Liver (tissue), 8 donors: ENCODE measurements at regions not wholly inside any gene's neighbourhood (a gene's known extent, or its start where the extent isn't known, plus 50 kb on each side); places are given as distances from the start of the nearest gene placed in this dataset.

Experiments used
- DNase-seq: peaks from one replicate; pipeline ENCODE4 v3.0.0-alpha.2; 2017; ENCODE audit warnings: low spot score
- H3K27ac ChIP-seq, 2 donors: one replicate each; pipeline ENCODE4 v1.7.0; 2013; ENCODE audit warnings: inconsistent platforms in 2 of 2, low read length in 2 of 2, control low read depth in 1 of 2, low read depth in 1 of 2, mild to moderate bottlenecking in 1 of 2
- H3K27me3 ChIP-seq, 4 donors: one replicate each; pipeline versions ENCODE4 v1.6.1 to v1.7.0; 2013; ENCODE audit warnings: low read length in 3 of 4, inconsistent platforms in 1 of 4, mild to moderate bottlenecking in 1 of 4, moderate library complexity in 1 of 4; ENCODE audit not compliant: control insufficient read depth in 4 of 4, insufficient read depth in 4 of 4
- H3K36me3 ChIP-seq, 4 donors: one replicate each; pipeline versions ENCODE4 v1.6.1 to v1.7.0; 2013; ENCODE audit warnings: low read length in 3 of 4, mild to moderate bottlenecking in 3 of 4, low read depth in 1 of 4, moderate library complexity in 1 of 4; ENCODE audit not compliant: control insufficient read depth in 4 of 4, insufficient read depth in 3 of 4
- H3K4me1 ChIP-seq, 4 donors: one replicate each; pipeline versions ENCODE4 v1.6.1 to v1.7.0; 2013; ENCODE audit warnings: low read length in 3 of 4, mild to moderate bottlenecking in 3 of 4, moderate library complexity in 1 of 4; ENCODE audit not compliant: control insufficient read depth in 4 of 4, insufficient read depth in 4 of 4
- H3K4me3 ChIP-seq, 3 donors: one replicate each; pipeline versions ENCODE4 v1.6.1 to v1.7.0; 2013; ENCODE audit warnings: low read length in 3 of 3, control low read depth in 1 of 3, low read depth in 1 of 3, mild to moderate bottlenecking in 1 of 3
- H3K9ac ChIP-seq, 2 donors: one replicate each; pipeline ENCODE4 v1.7.0; 2013; ENCODE audit warnings: low read length in 2 of 2, mild to moderate bottlenecking in 2 of 2, moderate library complexity in 2 of 2, control low read depth in 1 of 2, low read depth in 1 of 2
- H3K9me3 ChIP-seq, 4 donors: one replicate each; pipeline versions ENCODE4 v1.6.1 to v1.7.0; 2013; ENCODE audit warnings: low read length in 3 of 4; ENCODE audit not compliant: control insufficient read depth in 4 of 4
- ATF3 ChIP-seq: IDR thresholded peaks from 2 replicates; pipeline ENCODE4 v1.6.1; 2016; ENCODE audit warnings: antibody characterized with exemption
- CTCF ChIP-seq: fragments of 150-350 bp; IDR thresholded peaks from 2 replicates; pipeline ENCODE4 v1.5.1; 2017; ENCODE audit warnings: improper control_type of control experiment, low read depth, low read length; ENCODE audit not compliant: missing input control
- EGR1 ChIP-seq, 2 donors: IDR thresholded peaks; 2 replicates each; pipeline ENCODE4 v1.6.1; 2016 to 2018; ENCODE audit warnings: antibody characterized with exemption in 2 of 2, low read depth in 2 of 2
- FOXA1 ChIP-seq: IDR thresholded peaks from 2 replicates; pipeline ENCODE4 v1.6.1; 2016; ENCODE audit warnings: antibody characterized with exemption
- FOXA2 ChIP-seq: IDR thresholded peaks from 2 replicates; pipeline ENCODE4 v1.6.1; 2016; ENCODE audit warnings: antibody characterized with exemption
- GABPA ChIP-seq, 2 donors: IDR thresholded peaks in 1 of 2; conservative IDR thresholded peaks in 1 of 2; 2 replicates each; pipeline ENCODE4 v1.6.1; 2016; ENCODE audit warnings: antibody characterized with exemption in 2 of 2, mild to moderate bottlenecking in 1 of 2, moderate library complexity in 1 of 2
- HNF4A ChIP-seq, 2 donors: conservative IDR thresholded peaks; 2 replicates each; pipeline ENCODE4 v1.6.1; 2016; ENCODE audit warnings: antibody characterized with exemption in 2 of 2, mild to moderate bottlenecking in 2 of 2
- HNF4G ChIP-seq: IDR thresholded peaks from 2 replicates; pipeline ENCODE4 v1.6.1; 2016; ENCODE audit warnings: antibody characterized with exemption
- JUND ChIP-seq, 2 donors: IDR thresholded peaks; 2 replicates each; pipeline ENCODE4 v1.6.1; 2016; ENCODE audit warnings: antibody characterized with exemption in 2 of 2
- MAX ChIP-seq: IDR thresholded peaks from 2 replicates; pipeline ENCODE4 v1.6.1; 2016; ENCODE audit warnings: antibody characterized with exemption
- NR2F2 ChIP-seq: IDR thresholded peaks from 2 replicates; pipeline ENCODE4 v1.6.1; 2016; ENCODE audit warnings: antibody characterized with exemption
- RAD21 ChIP-seq, 2 donors: IDR thresholded peaks; 2 replicates each; pipeline ENCODE4 v1.6.1; 2016; ENCODE audit warnings: antibody characterized with exemption in 2 of 2, mild to moderate bottlenecking in 2 of 2
- REST ChIP-seq: IDR thresholded peaks from 2 replicates; pipeline ENCODE4 v1.6.1; 2016; ENCODE audit warnings: antibody characterized with exemption, mild to moderate bottlenecking
- RXRA ChIP-seq, 2 donors: IDR thresholded peaks; 2 replicates each; pipeline ENCODE4 v1.6.1; 2017 to 2018; ENCODE audit warnings: antibody characterized with exemption in 2 of 2, mild to moderate bottlenecking in 1 of 2
- SP1 ChIP-seq: IDR thresholded peaks from 2 replicates; pipeline ENCODE4 v1.6.1; 2018; ENCODE audit warnings: antibody characterized with exemption, mild to moderate bottlenecking
- TAF1 ChIP-seq: conservative IDR thresholded peaks from 2 replicates; pipeline ENCODE4 v1.6.1; 2016; ENCODE audit warnings: antibody characterized with exemption, mild to moderate bottlenecking
- YY1 ChIP-seq: IDR thresholded peaks from 2 replicates; pipeline ENCODE4 v1.6.1; 2016; ENCODE audit warnings: antibody characterized with exemption, mild to moderate bottlenecking
- WGBS: extraction: QIAGEN DNeasy Blood & Tissue Kit; methylation state at CpG from one replicate; pipeline ENCODE4 v1.1.7; 2013; 5-methylcytosine and 5-hydroxymethylcytosine counted together
- TF ChIP-seq, protein P1 (sequence below): IDR thresholded peaks from 2 replicates; pipeline ENCODE4 v1.6.1; 2016; ENCODE audit warnings: antibody characterized with exemption
- donor health status: healthy.
- donor health status: healthy.
- donor health status: healthy.
- donor health status: healthy.
- donor health status: healthy.

DNA sequence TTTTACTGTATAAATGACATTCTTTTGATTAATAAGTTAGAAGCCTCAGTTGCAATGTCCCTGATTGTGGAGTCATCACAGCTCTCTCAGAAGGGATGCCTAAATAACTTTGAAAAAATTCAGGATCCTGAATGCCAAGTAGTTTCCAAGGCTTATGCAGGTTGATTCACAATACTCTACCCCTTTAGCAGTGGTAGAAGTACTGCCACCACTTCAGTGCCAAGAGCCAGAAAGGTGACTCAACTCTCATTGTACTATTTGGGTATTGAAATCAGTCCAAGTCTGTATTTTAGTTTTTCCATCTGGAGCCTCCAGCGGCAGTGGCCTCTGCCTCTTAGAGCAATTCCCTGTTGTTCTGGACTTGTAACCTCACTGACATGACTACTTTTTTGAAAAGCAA, 320.1 kb upstream of the NDST4 start:
- 89% methylated on average over 1 of the region's 1 CpG for WGBS
- Histone ChIP-seq H3K4me1 (no peaks in the 10 kb centered on the region), H3K27ac (no peak overlapping the region), H3K27me3 (peaks cover 0 to 5% (median 0%) of the 10 kb centered on the region in 4 donors), H3K9me3 (no peaks in the 10 kb centered on the region), H3K9ac (no peak overlapping the region), H3K36me3 (no peaks in the 10 kb centered on the region), H3K4me3 (no peak overlapping the region)
- TF ChIP-seq MAX = no peak
- TF ChIP-seq ATF3 = no peak
- no peak for TF ChIP-seq RAD21 (IDR thresholded peaks at IDR 0.05)
- no peak for TF ChIP-seq FOXA2
- TF ChIP-seq RXRA (IDR thresholded peaks at IDR 0.05) = no peak
- TF ChIP-seq, protein P1, sequence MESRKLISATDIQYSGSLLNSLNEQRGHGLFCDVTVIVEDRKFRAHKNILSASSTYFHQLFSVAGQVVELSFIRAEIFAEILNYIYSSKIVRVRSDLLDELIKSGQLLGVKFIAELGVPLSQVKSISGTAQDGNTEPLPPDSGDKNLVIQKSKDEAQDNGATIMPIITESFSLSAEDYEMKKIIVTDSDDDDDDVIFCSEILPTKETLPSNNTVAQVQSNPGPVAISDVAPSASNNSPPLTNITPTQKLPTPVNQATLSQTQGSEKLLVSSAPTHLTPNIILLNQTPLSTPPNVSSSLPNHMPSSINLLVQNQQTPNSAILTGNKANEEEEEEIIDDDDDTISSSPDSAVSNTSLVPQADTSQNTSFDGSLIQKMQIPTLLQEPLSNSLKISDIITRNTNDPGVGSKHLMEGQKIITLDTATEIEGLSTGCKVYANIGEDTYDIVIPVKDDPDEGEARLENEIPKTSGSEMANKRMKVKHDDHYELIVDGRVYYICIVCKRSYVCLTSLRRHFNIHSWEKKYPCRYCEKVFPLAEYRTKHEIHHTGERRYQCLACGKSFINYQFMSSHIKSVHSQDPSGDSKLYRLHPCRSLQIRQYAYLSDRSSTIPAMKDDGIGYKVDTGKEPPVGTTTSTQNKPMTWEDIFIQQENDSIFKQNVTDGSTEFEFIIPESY = no peak
- TF ChIP-seq JUND (IDR thresholded peaks at IDR 0.05) = no peak
- no peak for TF ChIP-seq HNF4A (conservative IDR thresholded peaks at IDR 0.05)
- TF ChIP-seq NR2F2 = no peak
- no peak for TF ChIP-seq GABPA (IDR thresholded peaks at IDR 0.05 in 1 of 2, conservative IDR thresholded peaks at IDR 0.05 in 1 of 2)
- TF ChIP-seq HNF4G = no peak
- no peak for TF ChIP-seq EGR1 (IDR thresholded peaks at IDR 0.05; ENCODE audit: low read depth in 2 of 2)
- no peak for TF ChIP-seq SP1
- TF ChIP-seq TAF1 = no peak
- TF ChIP-seq CTCF = no peak
- TF ChIP-seq YY1 = no peak
- TF ChIP-seq FOXA1 = no peak
- TF ChIP-seq REST = no peak
- DNase-seq = no peak

GRCh38 chr4:115430024-115430423, 316.6 kb upstream of the NDST4 start:
- no peaks in the 10 kb centered on the region for H3K4me1 ChIP-seq
- H3K9me3 ChIP-seq = no peaks in the 10 kb centered on the region
- H3K4me3 ChIP-seq = no peak overlapping the region
- no peak overlapping the region for H3K27ac ChIP-seq
- H3K36me3 ChIP-seq = no peaks in the 10 kb centered on the region
- 61% methylated on average over 3 of the region's 3 CpGs for WGBS
- DNase-seq = no peak
- H3K27me3 ChIP-seq = no peaks in the 10 kb centered on the region
- H3K9ac ChIP-seq = no peak overlapping the region
- TF ChIP-seq JUND (IDR thresholded peaks at IDR 0.05) (no peak), RXRA (IDR thresholded peaks at IDR 0.05) (no peak), CTCF (no peak), YY1 (no peak), FOXA2 (no peak), GABPA (IDR thresholded peaks at IDR 0.05 in 1 of 2, conservative IDR thresholded peaks at IDR 0.05 in 1 of 2) (no peak), HNF4A (conservative IDR thresholded peaks at IDR 0.05) (no peak), TAF1 (no peak), NR2F2 (no peak), EGR1 (IDR thresholded peaks at IDR 0.05; ENCODE audit: low read depth in 2 of 2) (no peak), FOXA1 (no peak)
- TF ChIP-seq, protein P1 = no peak
